ENCODE measurements at regions not wholly inside any gene's neighbourhood (a gene's known extent, or its start where the extent isn't known, plus 50 kb on each side); places are given as distances from the start of the nearest gene placed in this dataset.

GRCh38 chr13:53198017-53198416, 169.4 kb downstream of the OLFM4 start:
- TF ChIP-seq CTCF (IDR thresholded peaks at IDR 0.05) (peak in 1 of 4 experiments; percentile 17), POLR2A (IDR thresholded peaks at IDR 0.05) (no peak)

All from uterus (tissue), 2 donors.